Upper lobe of left lung (tissue), 4 donors: ENCODE measurements at regions not wholly inside any gene's neighbourhood (a gene's known extent, or its start where the extent isn't known, plus 50 kb on each side); places are given as distances from the start of the nearest gene placed in this dataset.

Experiments used
- EP300 ChIP-seq, 4 donors: sonication (generic); formaldehyde crosslinking; IDR thresholded peaks; one replicate each; pipeline ENCODE4 v1.5.1; 2017; ENCODE audit warnings: antibody characterized with exemption in 4 of 4, control low read depth in 2 of 4
- TF ChIP-seq, protein P1 (sequence below), 6 experiments: fragments of 450-650 bp in 4 of 6; fragments of 200-600 bp in 2 of 6; sonication (generic) in 2 of 6; IDR thresholded peaks; one replicate each; pipeline ENCODE4 v1.5.1; 2016 to 2019; ENCODE audit warnings: antibody characterized with exemption in 6 of 6

- TF ChIP-seq EP300 (IDR thresholded peaks at IDR 0.05): no peak
- TF ChIP-seq, protein P1, sequence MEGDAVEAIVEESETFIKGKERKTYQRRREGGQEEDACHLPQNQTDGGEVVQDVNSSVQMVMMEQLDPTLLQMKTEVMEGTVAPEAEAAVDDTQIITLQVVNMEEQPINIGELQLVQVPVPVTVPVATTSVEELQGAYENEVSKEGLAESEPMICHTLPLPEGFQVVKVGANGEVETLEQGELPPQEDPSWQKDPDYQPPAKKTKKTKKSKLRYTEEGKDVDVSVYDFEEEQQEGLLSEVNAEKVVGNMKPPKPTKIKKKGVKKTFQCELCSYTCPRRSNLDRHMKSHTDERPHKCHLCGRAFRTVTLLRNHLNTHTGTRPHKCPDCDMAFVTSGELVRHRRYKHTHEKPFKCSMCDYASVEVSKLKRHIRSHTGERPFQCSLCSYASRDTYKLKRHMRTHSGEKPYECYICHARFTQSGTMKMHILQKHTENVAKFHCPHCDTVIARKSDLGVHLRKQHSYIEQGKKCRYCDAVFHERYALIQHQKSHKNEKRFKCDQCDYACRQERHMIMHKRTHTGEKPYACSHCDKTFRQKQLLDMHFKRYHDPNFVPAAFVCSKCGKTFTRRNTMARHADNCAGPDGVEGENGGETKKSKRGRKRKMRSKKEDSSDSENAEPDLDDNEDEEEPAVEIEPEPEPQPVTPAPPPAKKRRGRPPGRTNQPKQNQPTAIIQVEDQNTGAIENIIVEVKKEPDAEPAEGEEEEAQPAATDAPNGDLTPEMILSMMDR (IDR thresholded peaks at IDR 0.05): no peak
Observed at GRCh38 chr2:873651-874580, 76.7 kb upstream of the SNTG2 start.
